Activated naive CD4-positive, alpha-beta T cell treated with anti-CD3 and anti-CD28 coated beads, Interleukin-2, amount 10 ng/mL, durations not matched to agents 7 days and 5 days (primary cell): ENCODE measurements at regions not wholly inside any gene's neighbourhood (a gene's known extent, or its start where the extent isn't known, plus 50 kb on each side); places are given as distances from the start of the nearest gene placed in this dataset.

Experiments used
- CTCF ChIA-PET: fragments of 350-600 bp; sonication (Branson Sonifier 250); formaldehyde crosslinking; loops from one replicate; lab custom pipeline; 2021; ENCODE audit warnings: antibody characterized with exemption; lab: Charles Lee
- DNase-seq: peaks from one replicate; pipeline ENCODE4 v3.0.0-alpha.2; 2020
- H3K27ac Mint-ChIP-seq: one replicate; pipeline ENCODE4 v1.8.0; 2021; ENCODE audit warnings: mild to moderate bottlenecking, moderate library complexity, mixed read lengths
- H3K27me3 Mint-ChIP-seq: one replicate; pipeline ENCODE4 v1.8.0; 2021; ENCODE audit warnings: mild to moderate bottlenecking, mixed read lengths
- H3K36me3 Mint-ChIP-seq: one replicate; pipeline ENCODE4 v1.8.0; 2021; ENCODE audit warnings: mixed read lengths
- H3K4me1 Mint-ChIP-seq: one replicate; pipeline ENCODE4 v1.8.0; 2021; ENCODE audit warnings: mixed read lengths
- H3K4me3 Mint-ChIP-seq: one replicate; pipeline ENCODE4 v1.8.0; 2021; ENCODE audit warnings: mild to moderate bottlenecking, moderate library complexity, mixed read lengths
- H3K9me3 Mint-ChIP-seq: one replicate; pipeline ENCODE4 v1.8.0; 2021; ENCODE audit warnings: mixed read lengths

DNA sequence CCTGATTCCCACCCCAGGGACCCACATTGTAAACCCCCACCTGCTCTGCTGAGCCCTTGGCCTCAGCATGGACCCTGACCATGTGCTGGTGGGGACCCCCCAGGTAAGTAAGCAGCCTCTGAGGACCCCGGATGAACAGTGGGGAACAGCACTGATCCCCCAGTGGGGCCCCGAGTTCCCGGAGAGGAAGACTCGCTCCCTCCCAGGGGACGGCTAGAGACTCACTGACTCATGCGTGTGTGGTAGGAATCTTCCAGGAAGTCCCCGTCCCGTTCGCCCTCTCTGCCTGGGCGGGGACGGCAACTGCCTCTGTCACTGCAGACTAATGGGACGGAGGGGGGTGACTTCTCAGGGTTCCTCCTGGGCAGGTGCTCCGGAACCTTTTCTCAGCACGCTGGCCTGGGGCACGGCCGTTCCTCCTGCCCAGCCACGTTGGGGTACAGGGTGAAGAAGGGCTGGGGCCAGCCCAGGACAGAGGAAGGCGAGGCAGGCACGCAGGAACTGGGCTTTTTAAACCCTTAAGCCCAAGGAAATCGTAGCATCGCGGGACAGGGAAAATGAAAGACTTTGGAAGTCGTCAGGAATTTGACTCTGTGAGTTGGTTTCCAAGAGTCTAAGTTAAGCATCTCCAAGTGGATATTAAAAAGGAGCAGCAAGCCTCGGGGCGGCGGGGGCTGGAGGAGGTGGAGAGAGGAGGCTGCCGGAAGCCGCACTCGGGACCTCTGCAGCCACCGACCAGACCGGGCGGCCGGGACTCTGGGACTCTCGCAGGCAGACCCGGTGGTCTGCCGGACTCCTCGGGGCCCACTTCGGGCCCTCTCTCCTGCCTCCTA is 178.7 kb downstream of the SEC14L1 start:
- H3K36me3 Mint-ChIP-seq, result no peaks in the 10 kb centered on the region
- CTCF ChIA-PET, result no interaction called here
- peak overlapping the region; percentile 68 for H3K4me3 Mint-ChIP-seq
- peaks cover 38% of the 10 kb centered on the region for H3K4me1 Mint-ChIP-seq
- DNase-seq, result peak; percentile 67
- H3K27me3 Mint-ChIP-seq, result peaks cover 62% of the 10 kb centered on the region
- H3K9me3 Mint-ChIP-seq, result no peaks in the 10 kb centered on the region
- H3K27ac Mint-ChIP-seq, result peak overlapping the region; percentile 71

DNA sequence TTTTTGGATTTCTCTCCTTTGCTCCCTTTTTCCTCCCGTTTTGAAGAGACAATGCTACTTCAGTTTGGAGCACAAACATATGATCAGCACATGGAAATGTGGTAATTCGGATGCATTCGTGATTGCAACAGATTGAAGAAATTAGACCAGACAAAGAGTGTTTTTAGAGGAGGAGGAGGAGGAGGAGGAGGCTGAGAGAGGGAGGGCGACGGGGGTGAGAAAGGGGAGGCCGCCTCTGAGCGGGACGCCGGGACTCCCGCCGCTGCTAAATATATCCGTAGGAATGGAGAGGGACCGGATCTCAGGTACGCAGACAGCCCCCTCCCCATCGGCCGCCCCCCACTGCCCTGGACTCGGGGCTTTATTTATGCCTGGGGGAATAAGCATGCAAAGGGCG is 179.3 kb downstream of the SEC14L1 start:
- Mint-ChIP-seq H3K9me3 (no peaks in the 10 kb centered on the region), H3K4me3 (peak overlapping the region; percentile 68), H3K27me3 (peaks cover 57% of the 10 kb centered on the region), H3K4me1 (peaks cover 44% of the 10 kb centered on the region), H3K36me3 (no peaks in the 10 kb centered on the region), H3K27ac (no peak overlapping the region)
- CTCF ChIA-PET, result no interaction called here
- no peak for DNase-seq

DNA sequence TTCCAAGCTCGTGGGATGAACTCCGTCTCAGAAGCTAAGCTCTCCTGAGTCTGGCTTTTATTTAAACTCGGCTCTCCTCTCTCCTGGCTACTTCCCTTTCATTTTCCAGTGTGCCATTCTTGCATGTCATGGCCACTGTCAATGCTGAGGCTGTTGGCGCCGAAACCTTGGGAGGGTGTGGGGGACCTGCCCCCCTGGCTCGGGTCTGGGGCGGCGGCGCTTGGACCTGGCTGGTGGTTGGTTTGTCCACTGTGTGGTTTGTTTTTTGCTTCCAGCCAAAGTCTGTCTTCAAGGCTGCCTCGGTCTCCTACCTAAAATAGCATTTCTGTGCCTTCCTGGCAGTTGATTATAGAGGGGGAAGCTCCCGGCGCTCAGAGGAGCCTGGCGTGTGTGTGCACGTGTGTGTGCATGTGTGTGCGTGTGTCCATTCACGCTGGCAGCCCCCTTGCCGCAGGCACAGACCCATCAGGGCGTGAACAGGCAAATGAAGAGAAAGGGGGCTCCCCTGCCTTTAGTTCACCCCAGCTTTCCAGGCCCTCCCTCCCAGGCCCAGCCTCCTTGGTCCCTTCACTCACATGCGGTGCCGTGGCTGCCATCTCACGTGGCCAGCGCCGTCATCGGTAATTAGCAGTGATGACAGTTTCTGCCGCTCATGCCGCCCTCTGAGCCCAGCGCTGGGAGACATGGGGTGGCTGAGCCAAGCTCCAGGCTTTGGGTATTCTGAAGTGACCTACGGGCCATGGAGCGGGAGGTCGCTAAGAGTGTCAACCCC is 179.9 kb downstream of the SEC14L1 start:
- CTCF ChIA-PET, result interaction anchor here (0.6 to 1.6 kb wide), 2 partner anchors 174 to 192 kb away, joined by 3 to 4 read pairs; no protein-coding TSS in a partner anchor
- Mint-ChIP-seq H3K36me3 (no peaks in the 10 kb centered on the region), H3K4me1 (peaks cover 50% of the 10 kb centered on the region), H3K27ac (no peak overlapping the region), H3K4me3 (peak overlapping the region; percentile 30), H3K27me3 (peaks cover 54% of the 10 kb centered on the region), H3K9me3 (no peaks in the 10 kb centered on the region)
- DNase-seq, result no peak

DNA sequence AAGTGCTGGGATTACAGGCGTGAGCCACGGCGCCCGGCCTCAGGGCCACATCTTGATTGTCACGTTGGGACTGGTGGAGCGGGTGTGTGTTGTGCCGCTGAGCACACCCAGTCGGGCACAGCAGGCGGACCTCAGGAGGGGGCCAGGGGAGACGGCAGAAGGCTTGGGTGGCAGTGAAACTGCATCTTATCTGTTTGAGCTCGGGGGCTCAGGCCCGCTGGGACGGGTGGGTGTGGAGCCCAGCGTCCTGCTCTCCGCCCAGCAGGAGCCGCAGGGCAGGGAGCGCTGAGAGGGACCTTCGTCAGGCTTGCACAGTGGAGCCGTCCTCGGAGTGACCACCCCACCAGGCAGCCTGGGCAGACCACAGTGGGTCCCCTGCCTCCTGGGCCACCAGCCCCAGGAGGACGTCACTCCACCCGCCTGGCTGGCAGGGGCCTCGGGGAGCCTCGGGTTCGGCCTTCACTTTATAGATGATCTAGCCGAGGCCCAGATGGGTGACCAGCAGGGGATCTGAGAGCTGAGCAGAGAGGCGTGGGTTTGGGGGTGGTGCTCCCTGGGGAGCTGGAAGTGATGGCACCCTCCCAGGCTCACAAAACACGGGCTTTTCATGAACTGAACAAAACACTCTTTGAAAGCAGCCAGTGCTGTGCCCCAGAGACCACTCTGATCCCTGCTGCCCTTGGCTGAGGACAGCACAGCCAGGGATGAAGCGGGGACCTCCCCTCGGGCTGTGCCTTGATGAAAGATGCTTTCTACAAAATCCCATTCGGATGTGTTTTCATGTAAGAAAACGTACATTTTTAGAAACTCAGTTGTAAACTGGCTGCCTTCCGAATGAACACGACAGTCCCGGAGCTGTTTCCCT is 181.1 kb downstream of the SEC14L1 start:
- Mint-ChIP-seq H3K9me3 (no peaks in the 10 kb centered on the region), H3K36me3 (no peaks in the 10 kb centered on the region), H3K27ac (no peak overlapping the region), H3K4me1 (peaks cover 62% of the 10 kb centered on the region), H3K4me3 (no peak overlapping the region), H3K27me3 (peaks cover 43% of the 10 kb centered on the region)
- CTCF ChIA-PET, result interaction anchor here (1.6 kb wide), 1 partner anchor 173 kb away, joined by 3 read pairs; no protein-coding TSS in a partner anchor
- no peak for DNase-seq

DNA sequence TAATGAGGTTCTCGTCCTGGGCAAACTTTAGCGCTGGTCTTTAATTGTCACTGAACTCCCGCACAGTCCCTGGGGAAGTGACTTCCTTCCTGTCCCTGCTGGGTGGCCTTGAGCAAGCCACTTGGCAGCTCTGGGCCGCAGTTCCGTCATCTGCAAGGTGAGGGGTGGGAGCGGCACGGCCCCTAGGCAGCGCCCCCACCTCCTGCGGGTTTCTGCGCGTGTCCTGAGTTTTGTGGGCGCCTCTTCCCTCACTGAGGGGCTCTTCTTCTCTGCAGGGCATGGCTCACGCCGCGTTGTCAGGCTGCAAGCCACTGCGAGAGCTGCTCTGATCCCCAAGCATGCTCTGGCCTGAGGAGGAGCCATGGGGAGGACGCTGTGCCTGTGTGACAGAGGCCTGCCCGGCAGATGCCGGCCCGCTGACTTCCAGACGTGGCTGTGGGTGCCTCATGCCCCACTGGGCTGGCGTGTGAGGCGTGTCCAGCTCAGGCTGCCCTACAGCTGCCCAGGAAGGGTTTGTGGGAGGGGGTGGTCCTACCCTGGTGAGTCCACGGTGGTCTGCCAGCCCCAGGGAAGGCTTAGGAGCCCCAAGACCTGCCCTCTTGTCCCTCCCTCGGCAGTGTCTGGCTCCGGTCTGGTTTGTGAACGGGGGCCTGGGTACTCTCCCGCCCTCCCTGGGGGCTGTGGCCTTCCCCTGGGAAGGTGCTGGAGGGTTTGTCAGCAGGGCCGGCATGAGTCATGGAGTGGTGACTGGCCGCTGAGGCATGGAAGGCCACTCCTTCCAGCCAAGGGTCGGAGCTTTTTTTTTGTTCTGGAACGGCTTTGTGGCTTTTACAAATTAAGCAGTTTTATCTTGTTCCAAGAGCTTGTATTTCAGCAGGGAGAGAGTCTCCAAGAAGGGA is 182.0 kb downstream of the SEC14L1 start:
- CTCF ChIA-PET, result no interaction called here
- no peak for DNase-seq
- Mint-ChIP-seq H3K36me3 (no peaks in the 10 kb centered on the region), H3K9me3 (no peaks in the 10 kb centered on the region), H3K27ac (no peak overlapping the region), H3K4me1 (peaks cover 68% of the 10 kb centered on the region), H3K27me3 (peaks cover 38% of the 10 kb centered on the region), H3K4me3 (no peak overlapping the region)

DNA sequence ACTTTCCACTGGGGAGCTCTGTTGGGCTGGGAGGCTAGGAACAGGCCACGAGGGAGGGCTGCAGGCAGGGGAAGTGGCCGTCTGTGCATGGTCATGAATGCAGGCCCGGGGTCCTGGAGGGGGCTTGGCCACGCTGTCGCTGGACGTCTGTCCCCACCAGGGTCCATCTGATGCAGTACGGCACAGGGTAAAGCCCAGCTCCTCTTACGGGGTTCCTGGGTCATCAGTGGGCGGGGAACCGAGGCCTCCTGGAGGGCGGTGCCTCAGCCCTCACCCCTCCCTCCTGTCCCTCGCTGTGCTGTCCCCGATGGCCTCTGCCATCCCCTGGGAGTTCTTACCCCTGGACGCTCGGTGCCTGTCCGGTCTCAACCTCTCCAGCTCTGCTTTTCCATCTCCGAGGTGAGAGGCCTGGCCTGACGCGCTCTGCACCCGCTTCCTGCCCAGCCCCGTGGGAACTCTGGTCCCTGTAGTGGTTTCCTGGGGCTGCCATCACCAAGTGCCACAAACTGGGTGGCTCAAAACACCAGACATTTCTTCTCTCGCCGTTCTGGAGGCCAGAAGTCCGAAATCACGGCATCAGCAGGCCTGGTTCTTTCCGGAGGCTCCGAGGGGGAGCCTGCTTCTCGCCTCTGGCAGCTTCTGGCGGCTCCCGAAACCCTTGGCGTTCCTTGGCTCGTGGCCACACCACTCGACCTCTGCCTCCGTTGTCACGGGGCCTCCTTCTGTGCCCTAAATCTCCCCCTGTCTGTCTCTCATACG is 182.8 kb downstream of the SEC14L1 start:
- peaks cover 31% of the 10 kb centered on the region for H3K27me3 Mint-ChIP-seq
- peaks cover 69% of the 10 kb centered on the region for H3K4me1 Mint-ChIP-seq
- DNase-seq, result peak; percentile 48
- H3K9me3 Mint-ChIP-seq, result no peaks in the 10 kb centered on the region
- CTCF ChIA-PET, result no interaction called here
- H3K36me3 Mint-ChIP-seq, result no peaks in the 10 kb centered on the region
- H3K4me3 Mint-ChIP-seq, result no peak overlapping the region
- no peak overlapping the region for H3K27ac Mint-ChIP-seq

DNA sequence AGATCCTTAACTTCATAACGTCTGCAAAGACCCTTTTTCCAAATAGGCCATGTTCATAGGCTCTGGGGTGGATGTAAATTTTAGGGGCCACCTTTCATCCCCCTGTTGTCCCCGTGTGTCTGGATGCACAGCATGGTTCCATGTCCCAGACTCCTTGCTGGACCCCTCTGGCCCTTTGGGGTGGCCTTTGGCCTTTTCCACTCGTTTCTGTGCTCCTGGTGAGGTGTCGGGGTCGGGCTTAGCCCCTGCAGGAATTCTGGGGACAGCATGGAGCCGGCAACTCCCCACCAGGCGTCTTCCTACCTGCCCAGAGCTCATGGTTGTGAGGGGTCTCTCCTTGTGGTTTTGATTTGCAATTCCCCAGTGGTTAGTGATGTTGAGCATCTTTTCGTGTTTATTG is 183.5 kb downstream of the SEC14L1 start:
- Mint-ChIP-seq H3K36me3 (no peaks in the 10 kb centered on the region), H3K9me3 (no peaks in the 10 kb centered on the region), H3K27ac (peak overlapping the region; percentile 80), H3K4me3 (no peak overlapping the region), H3K27me3 (peaks cover 26% of the 10 kb centered on the region), H3K4me1 (peaks cover 69% of the 10 kb centered on the region)
- CTCF ChIA-PET, result interaction anchor here (1.7 kb wide), 1 partner anchor 50 kb away, joined by 5 read pairs; no protein-coding TSS in a partner anchor
- no peak for DNase-seq

DNA sequence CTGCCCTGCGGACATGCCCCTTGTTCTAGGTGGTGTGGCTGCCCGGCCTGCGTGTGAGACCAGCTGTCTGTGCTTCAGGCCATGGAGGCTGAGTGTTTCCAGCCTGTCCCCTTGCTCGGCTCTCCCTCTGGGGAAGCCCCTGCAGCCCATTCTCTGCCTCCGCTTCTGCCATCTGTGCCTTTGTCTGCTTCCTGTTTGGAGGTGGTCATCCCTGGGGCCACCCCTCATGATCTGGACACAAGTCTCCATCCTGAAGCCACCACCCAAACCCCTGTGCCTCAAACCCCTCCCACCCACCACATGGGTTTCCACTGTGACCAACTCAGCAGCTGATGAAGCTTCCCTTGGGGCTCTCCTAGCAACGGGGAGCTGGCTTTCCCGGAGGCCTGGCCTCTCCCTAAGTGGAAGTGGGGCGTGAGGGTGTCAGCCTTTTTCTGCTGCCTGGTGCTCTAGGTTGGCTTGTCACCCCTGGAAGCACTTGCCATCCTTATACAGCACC is 184.9 kb downstream of the SEC14L1 start:
- Mint-ChIP-seq H3K27me3 (peaks cover 24% of the 10 kb centered on the region), H3K36me3 (no peaks in the 10 kb centered on the region), H3K4me3 (no peak overlapping the region), H3K27ac (peak overlapping the region; percentile 80), H3K4me1 (peaks cover 68% of the 10 kb centered on the region), H3K9me3 (no peaks in the 10 kb centered on the region)
- CTCF ChIA-PET, result interaction anchor here (0.9 to 1.7 kb wide), 3 partner anchors 49 to 104 kb away, joined by 4 to 8 read pairs (median 5); no protein-coding TSS in a partner anchor
- DNase-seq, result no peak

DNA sequence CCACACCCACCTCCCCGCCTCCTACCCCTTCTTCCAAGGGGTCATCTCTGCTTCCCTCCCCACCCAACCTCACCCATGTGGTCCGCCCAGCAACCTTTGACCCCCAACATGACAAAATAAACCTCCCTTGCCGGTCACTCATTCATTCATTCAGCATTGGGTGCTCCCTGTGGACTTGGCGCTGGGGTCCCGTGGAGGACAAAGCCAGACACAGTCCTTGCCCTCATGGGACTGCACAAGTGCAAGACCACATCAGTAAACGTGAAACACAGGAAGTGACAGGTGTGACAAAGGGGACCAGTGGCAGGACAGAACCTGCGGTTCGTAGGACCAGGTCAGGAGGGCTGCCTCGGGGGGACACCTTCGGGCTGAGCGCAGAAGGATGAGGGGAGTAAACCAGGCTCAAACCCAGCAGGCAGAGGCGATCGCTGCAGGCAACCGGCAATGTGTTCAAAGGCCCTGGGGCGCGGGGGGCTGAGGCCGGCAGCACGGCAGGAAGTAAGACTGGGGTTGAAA is 185.4 kb downstream of the SEC14L1 start:
- peak; percentile 59 for DNase-seq
- H3K4me1 Mint-ChIP-seq, result peaks cover 71% of the 10 kb centered on the region
- peaks cover 20% of the 10 kb centered on the region for H3K27me3 Mint-ChIP-seq
- no peak overlapping the region for H3K4me3 Mint-ChIP-seq
- H3K9me3 Mint-ChIP-seq, result no peaks in the 10 kb centered on the region
- CTCF ChIA-PET, result interaction anchor here (1.4 to 1.7 kb wide), 2 partner anchors 48 to 103 kb away, joined by 5 to 8 read pairs; no protein-coding TSS in a partner anchor
- H3K27ac Mint-ChIP-seq, result peak overlapping the region; percentile 80
- H3K36me3 Mint-ChIP-seq, result no peaks in the 10 kb centered on the region

DNA sequence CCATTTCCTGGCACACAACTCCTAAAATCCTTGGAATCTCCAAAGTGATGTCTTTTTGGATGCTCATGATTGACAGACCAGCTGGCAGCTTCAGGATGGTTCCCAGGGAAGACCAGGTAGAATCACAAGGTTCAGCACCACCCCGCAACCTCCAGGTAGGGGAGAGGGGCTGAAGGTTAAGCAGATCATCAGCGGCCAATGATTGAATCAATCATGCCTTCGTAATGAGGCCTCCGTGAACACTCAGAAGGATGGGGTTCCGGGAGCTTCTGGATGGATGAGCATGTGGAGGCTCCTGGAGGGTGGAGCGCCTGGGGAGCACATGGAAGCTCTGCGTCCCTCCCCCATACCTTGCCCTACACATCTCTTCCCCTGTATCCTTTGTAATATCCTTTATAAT is 185.9 kb downstream of the SEC14L1 start:
- Mint-ChIP-seq H3K9me3 (no peaks in the 10 kb centered on the region), H3K27ac (peak overlapping the region; percentile 80), H3K36me3 (no peaks in the 10 kb centered on the region), H3K4me3 (no peak overlapping the region), H3K4me1 (peaks cover 76% of the 10 kb centered on the region), H3K27me3 (peaks cover 18% of the 10 kb centered on the region)
- DNase-seq, result no peak
- CTCF ChIA-PET, result no interaction called here

DNA sequence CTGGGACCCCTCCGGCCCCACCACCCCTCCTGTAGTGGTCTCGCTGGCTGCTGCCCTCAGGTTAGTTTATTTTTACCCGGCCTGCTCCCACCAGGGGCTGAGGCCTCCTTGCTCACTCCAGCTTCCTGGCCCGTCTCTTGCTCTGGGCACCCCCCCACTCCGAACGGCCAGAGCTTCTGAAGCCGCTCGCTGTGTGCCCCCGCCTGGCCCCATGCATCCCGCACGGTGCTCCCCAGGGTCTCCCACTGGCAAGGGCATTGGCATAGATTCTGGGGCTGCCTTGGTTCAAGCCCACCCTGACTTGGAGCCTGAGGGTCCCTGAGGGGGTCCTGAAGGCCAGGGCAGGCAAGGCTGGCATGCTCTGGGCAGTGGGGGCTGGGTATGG is 186.4 kb downstream of the SEC14L1 start:
- H3K4me3 Mint-ChIP-seq, result no peak overlapping the region
- DNase-seq, result no peak
- peaks cover 16% of the 10 kb centered on the region for H3K27me3 Mint-ChIP-seq
- no peak overlapping the region for H3K27ac Mint-ChIP-seq
- H3K9me3 Mint-ChIP-seq, result no peaks in the 10 kb centered on the region
- CTCF ChIA-PET, result no interaction called here
- H3K36me3 Mint-ChIP-seq, result no peaks in the 10 kb centered on the region
- peaks cover 81% of the 10 kb centered on the region for H3K4me1 Mint-ChIP-seq
